KBM-7 (cell line): ENCODE measurements at regions not wholly inside any gene's neighbourhood (a gene's known extent, or its start where the extent isn't known, plus 50 kb on each side); places are given as distances from the start of the nearest gene placed in this dataset.

Source experiments
- DNase-seq: peaks from one replicate; pipeline ENCODE4 v3.0.0-alpha.2; 2015
- in situ Hi-C: fragments of 300-500 bp; cut with MboI; formaldehyde crosslinking; loops from 2 replicates; pipeline ENCODE4 v1.14.3; 2020; ENCODE audit warnings: low sequenced_read_pairs, low pct_unique_long_range_greater_than_20kb, mixed read lengths

DNA sequence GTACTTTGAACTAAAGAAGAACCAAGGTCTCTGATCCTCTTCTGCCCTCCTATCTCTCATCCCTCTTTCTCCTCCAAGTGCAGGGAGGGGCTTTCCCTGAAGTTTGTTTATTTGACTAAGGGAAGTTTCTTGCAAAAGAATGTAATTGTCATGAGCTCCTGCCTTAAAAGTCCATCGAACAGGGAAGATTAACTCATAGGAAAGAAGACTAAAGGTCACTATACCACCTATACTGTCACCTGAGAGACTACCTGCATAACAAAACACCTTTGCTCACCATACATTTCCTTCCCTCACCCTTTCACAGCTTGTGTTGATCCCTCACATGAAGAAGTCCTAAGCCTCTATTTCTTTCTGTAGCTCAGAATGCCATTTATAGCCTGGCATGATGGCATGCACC is 59.4 kb upstream of the C4orf54 start:
- no peak for DNase-seq
- in situ Hi-C loops = no loop called here

GRCh38 chr4:99715286-99715685 is 57.7 kb upstream of the C4orf54 start:
- in situ Hi-C loops = no loop called here
- DNase-seq = no peak

DNA sequence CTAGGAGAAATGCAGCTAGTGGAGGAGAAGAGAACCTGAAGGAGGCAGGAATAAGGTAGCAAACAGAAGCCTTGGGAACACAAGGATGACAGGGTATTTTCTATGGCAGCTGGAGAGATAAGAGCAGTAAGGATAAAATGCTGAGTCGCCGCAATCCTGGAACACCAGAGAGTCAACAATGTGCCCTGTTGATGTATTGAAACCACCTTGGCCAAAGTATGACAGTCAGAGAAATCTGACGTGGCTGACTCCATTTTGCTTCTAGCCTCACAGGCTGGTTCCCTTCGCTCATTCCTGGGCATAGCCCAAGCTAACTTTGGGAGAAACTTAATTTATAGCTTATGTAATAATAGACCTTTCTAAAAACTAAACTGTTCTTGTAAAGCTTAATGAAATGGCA is 56.6 kb upstream of the C4orf54 start:
- no peak for DNase-seq
- in situ Hi-C loops = no loop called here

DNA sequence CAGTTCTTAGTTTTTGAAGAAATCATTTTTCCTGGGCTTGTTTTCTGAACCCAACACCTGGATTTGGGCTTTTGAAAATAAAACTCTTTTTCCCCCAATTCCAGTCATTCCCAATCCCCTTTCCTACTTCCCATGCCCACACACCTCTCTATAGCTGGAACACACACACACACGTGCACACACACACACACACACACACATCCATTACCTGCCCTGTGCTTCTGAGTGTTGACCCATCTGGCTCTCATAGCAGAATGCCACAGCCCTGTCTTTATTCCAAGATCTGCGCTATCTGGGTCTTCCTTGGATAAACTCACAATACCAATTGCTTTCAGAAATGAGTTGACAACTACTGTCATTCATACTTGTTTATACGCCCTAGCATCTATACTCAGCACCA is 54.9 kb upstream of the C4orf54 start:
- in situ Hi-C loops = no loop called here
- DNase-seq = no peak

GRCh38 chr4:99712099-99712498 is 54.5 kb upstream of the C4orf54 start:
- in situ Hi-C loops = no loop called here
- DNase-seq = no peak

GRCh38 chr4:99711657-99712056 is 54.0 kb upstream of the C4orf54 start:
- in situ Hi-C loops = no loop called here
- no peak for DNase-seq

DNA sequence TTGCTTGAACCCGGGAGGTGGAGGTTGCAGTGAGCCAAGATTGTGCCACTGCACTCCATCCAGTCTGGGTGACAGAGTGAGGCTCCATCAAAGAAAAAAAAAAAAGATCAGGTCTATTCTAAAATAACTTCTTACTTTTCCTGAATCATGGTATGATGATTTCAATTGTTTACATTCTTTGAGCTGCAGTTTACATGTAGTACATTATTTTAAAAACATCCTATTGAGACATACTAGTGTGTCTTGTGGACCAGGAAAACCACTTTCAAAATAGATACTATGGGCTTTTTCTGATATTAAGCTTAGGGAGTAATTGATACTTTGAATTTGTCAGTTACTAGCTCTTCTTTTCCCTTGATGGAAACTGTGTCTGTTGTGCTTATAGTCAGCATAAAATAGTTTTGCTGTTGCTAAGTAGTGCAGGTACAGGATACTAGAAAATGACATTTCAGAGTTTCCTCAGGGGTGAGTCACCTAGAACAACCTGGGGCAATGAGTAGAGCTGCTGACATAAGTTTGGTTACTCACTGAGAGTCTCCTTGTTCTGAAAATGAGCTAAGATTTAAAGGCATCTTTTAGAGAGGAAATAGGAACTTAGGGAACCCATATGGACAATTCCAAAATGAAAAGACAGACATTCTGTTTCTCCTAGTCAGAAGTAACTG is 53.2 kb upstream of the C4orf54 start:
- in situ Hi-C loops = no loop called here
- no peak for DNase-seq

DNA sequence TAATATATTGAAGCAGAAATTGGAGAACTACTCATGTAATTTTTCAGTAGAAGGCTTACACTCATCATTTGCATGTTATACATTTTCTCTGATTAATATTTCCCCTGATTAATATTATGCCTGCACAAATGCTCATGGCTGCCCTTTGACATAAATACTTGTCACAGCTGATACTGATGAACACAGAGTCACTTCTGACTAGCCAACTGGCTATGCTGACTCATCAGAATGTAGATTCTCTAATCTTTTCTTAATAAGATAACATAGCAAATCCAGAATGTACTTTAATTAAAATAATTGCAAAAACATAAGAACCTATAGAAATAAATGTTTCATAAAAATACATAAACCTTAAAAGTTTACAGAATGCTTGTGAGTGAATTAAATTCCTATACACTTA is 52.4 kb upstream of the C4orf54 start:
- no peak for DNase-seq
- in situ Hi-C loops = no loop called here

GRCh38 chr4:99708551-99708950 is 50.9 kb upstream of the C4orf54 start:
- no peak for DNase-seq
- in situ Hi-C loops = no loop called here
